HG02759 (cell line): ENCODE measurements at regions not wholly inside any gene's neighbourhood (a gene's known extent, or its start where the extent isn't known, plus 50 kb on each side); places are given as distances from the start of the nearest gene placed in this dataset.
"Not testable (repeated sequence)": the region's sequence is repeated elsewhere in the genome, so short reads cannot be mapped to it uniquely, and the experiment has no call there.

Experiments used
- ATAC-seq: cut with Tn5 transposase; IDR thresholded peaks from one replicate; pipeline ENCODE4 v1.9.1; 2021; ENCODE audit warnings: mild to moderate bottlenecking, moderate library complexity; ENCODE audit not compliant: unreplicated experiment

DNA sequence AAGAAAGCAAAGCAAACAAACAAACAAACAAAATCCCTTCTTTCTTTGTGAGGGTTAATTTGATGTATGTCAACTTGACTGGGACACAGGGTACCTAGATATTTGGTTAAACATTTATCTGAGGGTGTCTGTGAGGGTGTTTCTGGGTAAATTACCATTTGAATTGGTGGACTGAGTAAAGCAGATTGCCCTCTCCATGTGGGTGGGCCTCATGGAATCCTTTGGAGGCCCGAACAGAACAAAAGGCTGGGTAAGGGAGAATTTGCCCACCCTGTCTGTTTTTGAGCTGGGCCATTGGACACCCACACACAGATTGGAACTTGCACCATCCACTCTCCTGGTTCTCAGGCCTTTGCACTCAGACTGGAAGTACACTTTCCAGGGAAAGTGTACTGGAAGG is 628.8 kb upstream of the CITED2 start:
- ATAC-seq = no peak

DNA sequence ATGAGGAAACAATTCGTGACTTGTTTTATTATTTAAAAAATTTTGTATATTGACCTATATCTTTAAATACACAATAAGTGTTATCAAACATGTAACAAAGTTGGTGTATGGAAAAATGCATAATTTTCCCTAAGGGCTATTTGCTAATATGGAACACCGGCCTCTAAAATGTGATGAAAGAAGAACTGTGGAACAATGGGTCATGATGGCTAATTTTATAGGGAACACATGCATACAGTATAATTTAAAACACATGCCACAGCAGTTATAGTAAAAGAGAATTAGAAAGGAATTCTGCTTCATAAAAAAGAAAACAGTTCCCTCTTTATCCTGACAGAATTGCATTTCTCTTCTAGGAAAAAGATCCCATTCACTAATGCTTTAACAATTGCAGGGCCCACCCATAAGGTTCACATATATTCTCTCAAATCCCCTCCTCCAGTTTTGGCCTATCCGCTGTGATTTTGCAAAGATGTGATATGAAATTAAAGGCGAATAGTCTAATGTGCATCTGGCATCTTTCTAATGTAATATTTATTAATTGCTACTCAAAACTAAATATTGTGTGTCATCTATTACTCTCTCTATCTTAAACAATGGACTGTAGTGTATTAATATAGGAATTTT is 628.1 kb upstream of the CITED2 start:
- ATAC-seq = no peak

DNA sequence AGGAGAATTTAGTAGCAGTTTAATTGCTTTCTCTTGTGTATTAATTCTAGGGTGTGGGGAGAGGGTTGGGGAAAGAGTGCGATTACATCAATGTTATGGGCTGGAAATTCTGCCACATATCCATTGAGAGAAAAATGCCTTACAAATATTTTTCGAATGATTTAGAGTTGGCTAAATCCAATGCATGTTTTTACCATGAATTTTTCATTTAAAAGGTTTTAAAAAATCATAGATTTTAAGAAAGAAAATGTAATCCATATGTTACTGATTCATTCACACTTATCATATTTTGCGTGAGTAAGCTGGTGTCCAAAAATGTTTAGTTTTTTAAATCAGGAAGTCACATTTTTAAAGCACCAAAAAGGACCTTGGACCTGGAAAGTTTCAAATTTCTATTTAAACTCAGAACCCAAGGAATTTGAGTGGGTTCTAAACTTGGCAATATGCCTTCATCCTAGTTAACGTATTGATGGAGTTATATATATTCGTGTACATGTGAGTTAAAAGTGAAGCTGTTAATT is 627.4 kb upstream of the CITED2 start:
- no peak for ATAC-seq

DNA sequence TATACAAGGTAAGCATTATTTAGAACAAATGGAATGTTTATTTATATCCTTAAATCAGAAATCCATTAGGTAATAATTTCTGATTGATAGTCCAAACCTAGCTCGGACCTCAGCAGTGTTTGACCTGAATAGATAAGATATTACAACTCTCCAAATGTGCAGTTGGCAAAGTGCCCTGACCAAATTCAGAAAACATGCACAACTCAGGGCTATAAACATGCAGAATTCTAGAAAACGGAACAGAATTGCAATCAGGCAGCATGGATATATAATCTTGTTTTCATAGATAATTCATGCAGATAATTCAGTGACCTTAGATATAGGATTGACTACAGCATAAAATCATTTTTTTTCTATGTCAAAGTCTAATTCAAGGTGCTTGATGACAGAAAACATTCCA is 626.6 kb upstream of the CITED2 start:
- ATAC-seq = no peak

DNA sequence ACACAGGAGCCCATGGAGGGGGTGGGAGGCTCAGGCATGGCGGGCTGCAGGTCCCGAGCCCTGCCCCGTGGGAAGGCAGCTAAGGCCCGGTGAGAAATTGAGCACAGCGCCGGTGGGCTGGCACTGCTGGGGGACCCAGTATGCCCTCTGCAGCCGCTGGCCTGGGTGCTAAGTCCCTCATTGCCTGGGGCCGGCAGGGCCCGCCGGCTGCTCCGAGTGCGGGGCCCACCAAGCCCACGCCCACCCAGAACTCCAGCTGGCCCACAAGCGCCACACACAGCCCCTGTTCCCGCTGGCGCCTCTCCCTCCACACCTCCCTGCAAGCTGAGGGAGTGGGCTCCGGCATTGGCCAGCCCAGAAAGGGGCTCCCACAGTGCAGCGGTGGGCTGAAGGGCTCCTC is 625.2 kb upstream of the CITED2 start:
- not testable (repeated sequence) for ATAC-seq

DNA sequence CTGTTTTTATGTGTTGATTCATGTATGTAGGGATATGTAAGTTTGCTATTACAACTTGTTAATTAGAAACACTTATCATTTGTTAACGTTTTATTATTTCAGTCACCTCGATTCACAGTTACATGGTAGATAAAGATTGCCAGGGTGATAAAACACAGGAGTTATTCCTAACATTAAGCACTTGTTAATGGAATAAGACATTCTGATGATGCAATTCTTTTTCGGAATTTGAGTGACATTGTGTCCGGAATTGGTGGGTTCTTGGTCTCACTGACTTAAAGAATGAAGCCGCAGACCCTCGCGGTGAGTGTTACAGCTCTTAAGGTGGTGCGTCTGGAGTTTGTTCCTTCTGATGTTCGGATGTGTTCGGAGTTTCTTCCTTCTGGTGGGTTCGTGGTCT is 624.0 kb upstream of the CITED2 start:
- not testable (repeated sequence) for ATAC-seq

DNA sequence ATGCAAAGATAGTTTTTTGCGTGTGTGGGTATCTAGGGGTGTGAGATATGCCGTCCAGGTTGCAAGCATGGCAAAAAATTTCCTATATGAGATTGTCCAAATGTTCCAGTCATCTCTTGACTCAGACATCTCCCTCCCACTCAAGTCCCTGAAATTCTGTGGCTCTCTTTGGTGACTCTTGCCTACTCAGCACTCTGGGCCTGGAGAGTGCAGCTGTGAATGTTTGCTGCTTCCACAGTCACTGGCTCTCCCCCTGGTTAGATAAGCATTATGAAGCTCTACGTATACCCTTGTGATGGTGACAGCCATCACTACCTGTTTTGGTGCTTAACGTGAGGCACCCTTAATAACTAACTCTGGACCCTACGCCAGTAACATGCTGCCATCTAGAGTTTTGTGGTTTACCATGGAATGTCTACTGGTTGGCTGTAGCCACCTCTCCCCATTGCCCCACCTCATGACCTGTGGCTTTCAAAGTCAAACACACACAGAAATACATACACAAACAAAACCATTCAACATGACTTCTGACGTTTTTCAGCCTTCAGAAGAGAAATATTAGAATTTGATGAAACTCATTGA is 621.9 kb upstream of the CITED2 start:
- peak; percentile 78 for ATAC-seq

DNA sequence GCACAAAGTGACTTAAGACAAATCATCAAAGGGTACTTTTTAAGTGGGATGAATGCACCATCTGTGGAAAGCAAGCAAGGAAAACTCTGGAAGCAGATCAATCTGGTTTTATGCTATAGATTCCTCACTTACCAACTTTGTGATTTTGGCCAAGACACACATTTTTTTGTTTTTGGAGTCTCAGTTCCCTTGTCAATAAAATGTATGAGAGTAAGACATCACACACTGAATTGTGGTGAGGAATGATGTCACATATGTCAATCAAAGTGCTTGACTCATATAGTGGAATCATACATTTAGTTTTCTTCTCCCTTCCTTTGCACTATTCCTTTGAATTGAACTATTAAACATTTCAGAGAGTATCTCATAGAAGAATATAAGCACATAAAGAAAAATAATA is 620.5 kb upstream of the CITED2 start:
- no peak for ATAC-seq

DNA sequence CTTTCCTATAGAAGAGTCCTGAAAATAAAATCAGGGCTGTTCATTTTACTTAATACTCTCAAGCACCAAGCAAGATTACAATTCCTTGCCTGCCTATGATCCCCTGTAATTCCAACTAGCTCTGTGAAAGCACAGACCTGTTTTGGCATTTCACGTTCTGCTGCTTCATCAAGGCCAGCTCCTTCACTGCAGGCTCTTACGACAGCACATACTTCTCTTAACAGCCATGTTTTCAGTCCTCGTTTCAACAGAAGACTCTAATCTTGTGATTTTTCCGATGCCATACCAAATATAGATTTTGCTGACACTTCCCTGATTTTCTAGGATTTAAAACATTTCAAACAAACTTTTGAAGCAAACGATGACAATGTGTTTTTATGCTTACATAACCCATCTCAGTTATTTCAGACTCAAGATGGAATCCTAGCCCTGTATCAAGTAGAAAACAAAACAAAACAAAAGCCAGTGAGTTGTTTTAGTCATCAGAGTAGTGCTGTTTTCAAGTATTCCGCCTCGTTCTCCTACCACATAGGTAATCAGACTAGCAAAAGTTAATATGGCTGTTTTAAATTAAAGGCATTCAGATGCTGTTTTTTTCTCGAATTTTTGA is 616.5 kb upstream of the CITED2 start:
- ATAC-seq = no peak

DNA sequence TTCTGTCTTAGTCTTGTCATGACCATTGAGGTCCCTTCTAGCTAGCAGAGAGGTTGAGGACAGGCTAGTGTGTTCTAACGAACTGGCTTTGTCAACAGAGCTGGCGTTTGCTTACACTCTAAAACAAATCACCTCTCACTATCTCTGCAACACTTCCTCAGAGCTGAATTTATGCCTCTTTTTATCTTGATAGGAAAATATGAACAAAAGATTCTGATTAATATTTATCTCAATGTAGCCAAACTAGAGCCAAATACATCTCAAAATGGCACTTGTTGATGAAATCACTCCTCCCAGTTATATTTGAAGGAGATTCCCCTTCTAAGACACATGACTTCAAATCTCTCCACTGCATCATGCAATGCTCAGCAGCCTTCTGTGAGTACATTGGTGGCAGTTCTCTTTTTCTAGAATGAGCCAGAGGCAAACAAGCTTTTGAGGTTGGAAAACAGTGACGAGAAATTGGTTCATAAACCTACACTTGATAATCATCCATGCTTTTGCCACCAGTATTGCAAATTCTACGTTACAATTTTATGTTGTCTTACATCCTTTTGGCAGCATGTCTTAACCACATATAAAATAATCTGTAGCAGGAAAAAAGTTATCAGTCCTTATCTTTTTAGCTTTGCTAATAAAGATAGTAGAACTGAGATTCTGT is 615.7 kb upstream of the CITED2 start:
- no peak for ATAC-seq

DNA sequence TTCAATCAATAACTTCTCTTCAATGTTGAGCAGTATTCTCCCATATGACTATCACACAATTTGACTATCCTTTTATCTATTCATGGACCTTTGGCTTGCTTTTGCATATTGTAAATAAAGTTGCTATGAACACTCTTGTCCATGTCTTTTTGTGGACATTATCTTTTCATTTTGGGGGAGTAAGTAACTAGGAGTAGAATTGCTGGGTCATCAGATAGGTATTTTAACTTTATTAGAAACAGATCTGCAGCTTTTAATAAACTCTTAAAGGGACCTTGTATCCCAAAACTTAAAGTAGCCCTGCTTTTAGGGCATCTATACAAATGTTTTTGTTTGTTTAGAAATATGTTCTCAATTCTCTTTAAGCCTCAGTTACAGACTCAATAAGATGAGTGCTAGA is 614.2 kb upstream of the CITED2 start:
- ATAC-seq = no peak

DNA sequence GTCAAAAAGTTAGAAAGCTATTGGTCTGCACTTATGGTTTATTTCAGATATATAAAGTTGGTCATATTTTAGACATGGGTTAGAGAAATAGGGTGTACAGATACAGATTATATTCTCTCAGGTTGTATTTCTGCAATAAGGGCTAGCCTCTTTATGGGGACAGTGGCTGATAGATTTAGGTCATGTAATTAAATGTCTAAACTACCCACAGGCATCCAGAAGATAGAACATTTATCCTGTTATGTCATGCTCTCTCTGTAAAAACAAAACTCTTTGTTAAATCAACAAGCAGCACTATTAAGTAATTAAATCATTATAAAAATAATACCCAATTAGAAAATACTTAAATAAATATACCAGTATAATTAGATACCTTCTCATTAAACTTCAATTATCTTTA is 612.6 kb upstream of the CITED2 start:
- ATAC-seq = no peak

DNA sequence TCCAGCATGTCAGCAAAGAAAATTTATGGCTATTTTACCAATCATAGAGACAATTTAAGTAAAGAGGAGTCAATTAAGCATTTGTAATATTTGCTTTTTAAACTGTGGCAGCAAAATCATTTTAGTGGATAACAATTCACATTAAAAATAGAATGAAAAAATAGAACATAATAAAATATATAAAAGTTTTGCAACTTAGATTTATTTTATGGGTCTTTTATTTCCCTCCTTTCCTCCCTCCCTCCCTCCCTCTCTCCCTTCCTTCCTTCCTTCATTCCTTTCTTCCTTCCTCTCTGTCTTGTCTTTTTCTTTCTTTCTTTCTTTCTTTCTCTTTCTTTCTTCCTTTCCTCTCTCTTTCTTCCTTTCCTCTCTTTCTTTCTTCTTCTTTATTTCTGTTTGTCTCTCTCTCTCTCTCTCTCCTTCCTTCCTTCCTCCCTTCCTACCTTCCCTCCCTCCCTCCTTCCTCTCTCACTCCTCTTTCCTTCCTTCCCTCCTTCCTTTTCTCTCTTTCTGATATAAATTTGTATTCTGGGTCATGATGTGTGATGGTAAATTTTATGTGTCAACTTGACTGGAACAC is 610.9 kb upstream of the CITED2 start:
- no peak for ATAC-seq

DNA sequence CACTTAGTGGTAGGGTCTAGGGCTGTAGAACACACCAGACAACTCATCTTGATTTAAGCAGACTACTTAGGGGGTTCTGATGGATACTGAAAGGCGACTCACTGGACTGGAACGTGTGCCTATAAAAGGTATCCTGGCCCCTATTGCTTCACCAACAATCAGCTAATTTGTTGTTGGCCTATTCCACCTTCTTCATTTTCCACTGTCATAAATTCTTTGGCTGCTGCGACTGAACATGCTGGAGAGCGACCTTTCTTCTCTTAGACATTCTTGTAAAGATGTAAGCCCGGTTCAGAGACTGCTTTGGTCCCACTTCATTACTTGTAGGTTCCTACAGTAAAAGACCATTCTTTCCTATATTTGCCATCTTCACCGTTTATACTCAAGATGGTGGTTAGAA is 609.9 kb upstream of the CITED2 start:
- ATAC-seq = no peak

DNA sequence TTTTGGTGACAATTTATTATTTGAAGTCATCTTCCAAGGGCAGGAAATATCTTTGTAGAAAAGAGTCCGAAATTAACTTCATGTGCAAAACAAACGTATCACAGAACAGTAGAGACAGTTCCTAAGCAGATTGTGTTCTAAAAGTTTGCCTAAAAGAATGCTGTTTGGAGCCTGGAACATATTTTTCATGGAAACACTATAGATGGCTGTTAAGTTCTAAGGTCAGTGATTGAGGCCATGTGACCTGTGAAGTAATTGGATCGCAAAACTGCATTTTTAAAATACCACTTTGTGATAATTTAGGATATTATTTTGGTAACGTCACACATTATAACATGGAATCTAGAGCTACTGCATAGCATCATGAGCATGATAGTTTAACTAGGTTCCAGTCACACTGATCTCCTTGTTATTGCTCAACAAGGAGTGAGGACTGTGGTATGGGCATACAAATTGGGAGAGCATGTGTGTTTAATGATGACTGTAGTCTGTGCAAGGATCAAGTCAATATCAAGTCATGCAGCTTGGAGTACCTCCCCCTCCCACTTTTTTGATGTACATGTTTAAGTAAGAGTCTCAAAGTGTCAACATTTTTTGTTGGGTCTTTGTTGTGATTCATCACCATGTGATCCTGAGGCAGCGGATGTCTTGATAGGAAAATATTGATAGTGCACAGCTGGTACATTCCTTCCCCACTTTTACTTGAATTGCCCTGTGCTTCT is 609.3 kb upstream of the CITED2 start:
- no peak for ATAC-seq

DNA sequence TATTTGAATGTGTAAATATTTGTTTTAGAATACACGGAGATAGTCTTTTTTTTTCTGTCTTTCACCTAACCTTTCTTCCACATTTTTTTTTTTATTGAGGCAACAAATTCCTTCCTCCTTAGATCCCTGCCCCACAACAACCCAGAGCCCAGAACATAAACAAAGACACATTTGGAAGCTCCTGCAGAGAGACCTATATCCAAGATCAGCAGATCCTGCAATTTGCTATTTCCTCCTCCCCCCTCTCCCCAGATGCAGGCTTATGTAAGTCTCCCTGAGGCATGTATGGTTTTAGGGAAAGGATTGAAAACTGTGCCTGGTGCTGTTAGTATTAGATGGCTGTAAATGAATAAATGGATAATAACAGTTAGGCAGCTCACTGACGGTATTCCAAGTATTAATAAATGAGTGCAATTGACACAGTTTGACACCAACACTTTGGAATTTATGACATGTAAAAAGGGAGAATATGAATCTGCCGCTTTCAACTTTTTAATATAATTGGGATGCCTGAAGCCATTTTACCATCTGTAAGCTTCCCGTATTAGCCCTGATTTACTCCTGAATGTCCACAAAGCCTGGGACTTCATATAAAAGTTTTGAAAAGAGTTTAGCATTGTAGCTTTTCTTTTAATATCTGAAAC is 608.3 kb upstream of the CITED2 start:
- ATAC-seq = no peak

DNA sequence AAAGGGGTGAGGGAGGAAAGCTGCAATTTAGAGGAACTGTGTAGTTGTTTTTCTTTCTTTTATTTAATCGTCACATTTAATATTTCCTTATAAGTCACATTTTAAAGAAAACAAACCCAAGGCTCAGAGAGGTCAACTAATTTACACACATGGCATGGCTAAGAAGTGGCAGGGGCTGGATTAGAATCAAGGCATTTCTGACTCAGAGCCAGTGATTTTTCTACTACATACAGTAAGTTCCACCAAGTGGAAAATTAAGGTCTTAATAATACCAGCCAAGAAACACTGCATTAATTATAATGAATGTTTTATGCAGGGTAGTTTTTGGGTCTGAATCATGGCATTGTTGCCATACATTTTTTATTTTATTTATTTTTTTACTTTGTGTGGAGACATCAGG is 607.7 kb upstream of the CITED2 start:
- no peak for ATAC-seq

DNA sequence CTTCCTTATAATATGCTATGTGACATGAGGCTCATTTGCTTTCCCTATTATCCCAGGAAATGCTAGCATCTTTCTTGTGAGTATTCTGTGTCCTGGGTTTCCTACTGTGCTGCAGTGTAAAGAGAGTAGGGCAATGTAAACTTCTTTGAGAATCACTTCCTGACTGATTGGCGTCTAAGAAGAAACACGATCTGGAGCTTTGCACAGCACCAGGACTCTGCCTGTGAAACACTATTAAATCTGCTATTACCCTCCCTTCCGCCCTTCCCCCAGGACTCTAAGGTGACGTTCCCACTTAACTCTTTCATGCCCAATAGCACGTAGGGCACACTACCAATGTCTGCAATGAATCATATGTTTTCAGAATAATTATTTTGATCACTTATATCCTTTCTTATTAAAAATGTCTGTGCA is 607.3 kb upstream of the CITED2 start:
- ATAC-seq = no peak

DNA sequence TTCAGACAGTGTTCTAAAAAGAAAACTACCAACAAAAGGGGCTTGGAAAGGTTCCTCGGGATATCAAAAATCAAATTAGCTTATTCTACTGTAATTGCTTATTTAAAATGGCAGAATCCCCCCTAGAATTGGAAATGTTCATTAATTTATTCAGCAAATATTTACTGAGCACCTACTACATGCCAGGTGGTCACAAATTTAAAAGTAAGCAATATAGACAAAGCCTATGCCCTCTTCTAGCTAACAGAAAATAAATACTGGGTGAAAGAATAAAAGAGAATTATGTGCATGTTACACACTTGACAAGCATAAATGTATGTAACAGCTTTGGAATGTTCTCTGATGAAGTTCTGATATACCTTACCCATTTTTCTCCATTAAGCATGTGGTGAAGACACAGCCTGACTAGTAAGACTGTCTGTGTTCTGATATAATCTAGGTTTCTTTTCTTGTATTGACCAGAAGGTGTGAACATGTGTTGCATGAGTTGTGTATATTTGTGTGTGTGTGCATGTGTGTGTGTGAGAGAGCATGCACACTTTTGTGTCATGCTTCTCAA is 606.7 kb upstream of the CITED2 start:
- no peak for ATAC-seq

DNA sequence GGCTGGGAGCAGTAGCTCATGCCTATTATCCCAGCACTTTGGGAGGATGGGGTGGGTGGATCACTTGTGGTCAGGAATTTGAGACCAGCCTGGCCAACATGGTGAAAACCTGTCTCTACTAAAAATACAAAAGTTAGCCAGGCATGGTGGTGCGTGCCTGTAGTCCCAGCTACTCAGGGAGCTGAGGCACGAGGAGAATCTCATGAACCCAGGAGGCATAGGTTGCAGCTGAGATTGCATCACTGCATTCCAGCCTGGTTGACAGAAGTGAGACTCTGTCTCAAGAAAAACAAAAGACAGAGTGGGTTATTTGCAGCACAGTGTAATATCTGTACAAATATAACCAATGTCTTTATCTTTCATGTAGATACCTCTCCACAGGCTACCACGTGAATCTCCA is 606.2 kb upstream of the CITED2 start:
- ATAC-seq = not testable (repeated sequence)
